Omental fat pad (tissue), 3 donors: ENCODE measurements at regions not wholly inside any gene's neighbourhood (a gene's known extent, or its start where the extent isn't known, plus 50 kb on each side); places are given as distances from the start of the nearest gene placed in this dataset.

ENCODE experiments used
- ATAC-seq: fragments of 150-250 bp; one replicate; pipeline ENCODE4 v1.9.1; 2016; ENCODE audit warnings: mild to moderate bottlenecking, moderate library complexity; ENCODE audit not compliant: low FRiP score
- DNase-seq: peaks from one replicate; pipeline ENCODE4 v3.0.0-alpha.2; 2019; ENCODE audit warnings: low spot score
- CTCF ChIP-seq, 3 donors: fragments of 450-650 bp; IDR thresholded peaks; one replicate each; pipeline ENCODE4 v1.5.1; 2016 to 2017; ENCODE audit warnings: antibody characterized with exemption in 3 of 3, mild to moderate bottlenecking in 3 of 3, moderate library complexity in 2 of 3

- ATAC-seq (no peak), DNase-seq (no peak)
- no peak for TF ChIP-seq CTCF (IDR thresholded peaks at IDR 0.05)
Observed at GRCh38 chr6:168943231-168943905, 310.3 kb downstream of the THBS2 start.

- ATAC-seq (no peak), DNase-seq (no peak)
- no peak for TF ChIP-seq CTCF (IDR thresholded peaks at IDR 0.05)
Observed at GRCh38 chr6:168942646-168943045, 311.0 kb downstream of the THBS2 start.

GRCh38 chr6:168941036-168941435 lies 312.6 kb downstream of the THBS2 start:
- ATAC-seq (peak; percentile 73), DNase-seq (no peak)
- TF ChIP-seq CTCF (IDR thresholded peaks at IDR 0.05) = no peak

GRCh38 chr6:168939796-168940195 lies 313.9 kb downstream of the THBS2 start:
- ATAC-seq (no peak), DNase-seq (no peak)
- TF ChIP-seq CTCF (IDR thresholded peaks at IDR 0.05) = no peak

GRCh38 chr6:168939041-168939440 lies 314.6 kb downstream of the THBS2 start:
- no peak for DNase-seq
- no peak for TF ChIP-seq CTCF (IDR thresholded peaks at IDR 0.05)
- no peak for ATAC-seq

- DNase-seq (no peak), ATAC-seq (no peak)
- no peak for TF ChIP-seq CTCF (IDR thresholded peaks at IDR 0.05)
Observed at GRCh38 chr6:168938546-168938945, 315.1 kb downstream of the THBS2 start.

GRCh38 chr6:168937054-168937453 lies 316.6 kb downstream of the THBS2 start:
- ATAC-seq = peak; percentile 88

More at GRCh38 chr6:168937054-168937453, 316.6 kb downstream of the THBS2 start:
- DNase-seq = no peak
- no peak for TF ChIP-seq CTCF (IDR thresholded peaks at IDR 0.05)
